SK-N-SH treated with all-trans-retinoic acid at 6 μM for 48 hours (cell line): ENCODE measurements at regions not wholly inside any gene's neighbourhood (a gene's known extent, or its start where the extent isn't known, plus 50 kb on each side); places are given as distances from the start of the nearest gene placed in this dataset.

Experiments
- ATAC-seq: fragments of 200-7000 bp; cut with Tn5 transposase; 3 replicates; pipeline ENCODE4 v1.9.1; 2020; ENCODE audit warnings: mild to moderate bottlenecking, moderate library complexity
- ARNTL ChIP-seq: fragments of 450-650 bp; formaldehyde crosslinking; IDR thresholded peaks from 2 replicates; pipeline ENCODE4 v1.5.0; 2020; ENCODE audit warnings: low read depth, mild to moderate bottlenecking, moderate library complexity, borderline replicate concordance
- BACH2 ChIP-seq: fragments of 250-450 bp; sonication (Bioruptor Pico); IDR thresholded peaks from 2 replicates; pipeline ENCODE4 v1.9.0; 2021; ENCODE audit warnings: mild to moderate bottlenecking, borderline replicate concordance
- CSDC2 ChIP-seq: fragments of 250-450 bp; sonication (Bioruptor Pico); IDR thresholded peaks from 2 replicates; pipeline ENCODE4 v1.5.0; 2020; ENCODE audit warnings: mild to moderate bottlenecking, moderate library complexity
- ESRRG ChIP-seq: fragments of 250-450 bp; sonication (Bioruptor Pico); IDR thresholded peaks from 2 replicates; pipeline ENCODE4 v1.6.1; 2021; ENCODE audit warnings: mild to moderate bottlenecking
- GLIS3 ChIP-seq: fragments of 250-450 bp; sonication (Bioruptor Pico); IDR thresholded peaks from 2 replicates; pipeline ENCODE4 v1.5.0; 2020; ENCODE audit warnings: mild to moderate bottlenecking, moderate library complexity
- ISL1 ChIP-seq: fragments of 250-450 bp; sonication (Bioruptor Pico); IDR thresholded peaks from 2 replicates; pipeline ENCODE4 v2.1.2; 2022; ENCODE audit warnings: mild to moderate bottlenecking, moderate library complexity
- OSR1 ChIP-seq: fragments of 250-450 bp; sonication (Bioruptor Pico); IDR thresholded peaks from 2 replicates; pipeline ENCODE4 v1.8.0; 2022; ENCODE audit warnings: moderate library complexity, mild to moderate bottlenecking, inconsistent platforms
- POU6F1 ChIP-seq: fragments of 250-450 bp; sonication (Bioruptor Pico); IDR thresholded peaks from 2 replicates; pipeline ENCODE4 v1.8.0; 2021; ENCODE audit warnings: low read depth, mild to moderate bottlenecking, moderate library complexity, borderline replicate concordance
- PPARA ChIP-seq: fragments of 250-450 bp; sonication (Bioruptor Pico); IDR thresholded peaks from 2 replicates; pipeline ENCODE4 v1.5.0; 2020; ENCODE audit warnings: mild to moderate bottlenecking, borderline replicate concordance
- RARB ChIP-seq: fragments of 250-450 bp; sonication (Bioruptor Pico); IDR thresholded peaks from 2 replicates; pipeline ENCODE4 v1.8.0; 2021; ENCODE audit warnings: mild to moderate bottlenecking, moderate library complexity
- SNAI2 ChIP-seq: fragments of 250-450 bp; sonication (Bioruptor Pico); IDR thresholded peaks from 2 replicates; pipeline ENCODE4 v1.5.0; 2020; ENCODE audit warnings: mild to moderate bottlenecking, moderate library complexity
- TCF4 ChIP-seq: fragments of 250-450 bp; sonication (Bioruptor Pico); IDR thresholded peaks from 2 replicates; pipeline ENCODE4 v1.8.0; 2021; ENCODE audit warnings: mild to moderate bottlenecking, moderate library complexity, borderline replicate concordance
- TOX ChIP-seq: fragments of 250-450 bp; sonication (Bioruptor Pico); IDR thresholded peaks from 2 replicates; pipeline ENCODE4 v1.8.0; 2021; ENCODE audit warnings: mild to moderate bottlenecking, moderate library complexity, borderline replicate concordance
- ZC3H10 ChIP-seq: fragments of 250-450 bp; sonication (Bioruptor Pico); IDR thresholded peaks from 2 replicates; pipeline ENCODE4 v1.5.1; 2021; ENCODE audit warnings: mild to moderate bottlenecking, moderate library complexity
- ZFP30 ChIP-seq: fragments of 450-650 bp; formaldehyde crosslinking; IDR thresholded peaks from 2 replicates; pipeline ENCODE4 v1.5.0; 2022; ENCODE audit warnings: mild to moderate bottlenecking, moderate library complexity
- ZNF565 ChIP-seq: fragments of 450-650 bp; formaldehyde crosslinking; conservative IDR thresholded peaks from 2 replicates; pipeline ENCODE4 v1.5.0; 2020; ENCODE audit warnings: low read depth, mild to moderate bottlenecking, moderate library complexity
- ZNF8 ChIP-seq: fragments of 450-650 bp; formaldehyde crosslinking; IDR thresholded peaks from 2 replicates; pipeline ENCODE4 v1.5.0; 2020; ENCODE audit warnings: mild to moderate bottlenecking, moderate library complexity
- TF ChIP-seq, protein P1 (sequence below): fragments of 250-450 bp; sonication (Bioruptor Pico); IDR thresholded peaks from 2 replicates; pipeline ENCODE4 v1.5.0; 2020; ENCODE audit warnings: mild to moderate bottlenecking, moderate library complexity
- TF ChIP-seq, protein P2 (sequence below): fragments of 250-450 bp; sonication (Bioruptor Pico); IDR thresholded peaks from 2 replicates; pipeline ENCODE4 v1.5.1; 2021; ENCODE audit warnings: mild to moderate bottlenecking, moderate library complexity
- TF ChIP-seq, protein P3 (sequence below): fragments of 250-450 bp; sonication (Bioruptor Pico); IDR thresholded peaks from 2 replicates; pipeline ENCODE4 v1.8.0; 2020; ENCODE audit warnings: mild to moderate bottlenecking, moderate library complexity, borderline replicate concordance

DNA sequence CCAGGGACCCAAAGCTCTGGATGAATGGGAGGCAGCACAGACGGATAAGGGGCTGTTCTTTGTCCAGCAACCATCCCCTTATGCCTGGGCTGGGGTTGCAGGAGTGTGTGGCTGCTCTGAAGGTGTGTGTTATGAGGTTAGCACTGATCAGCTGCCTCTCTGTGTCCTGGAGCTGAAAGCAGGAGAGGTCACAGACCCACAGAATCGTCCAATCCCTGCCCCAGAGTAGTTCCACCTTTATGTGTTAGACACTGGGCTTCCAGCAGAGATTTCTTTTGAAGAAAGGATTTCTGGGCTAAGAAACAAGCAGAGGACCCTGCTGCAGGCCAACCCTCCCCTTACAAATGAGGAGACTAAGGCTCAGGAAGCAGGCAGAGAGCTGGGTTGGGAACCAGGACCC lies 62.4 kb downstream of the ARL6IP4 start:
- ATAC-seq = no peak
- TF ChIP-seq ISL1 (CRISPR knock-in tag) (no peak), PPARA (no peak), BACH2 (CRISPR knock-in tag) (no peak), ARNTL (CRISPR knock-in tag) (no peak), POU6F1 (CRISPR knock-in tag) (no peak), CSDC2 (CRISPR knock-in tag) (no peak), ESRRG (CRISPR knock-in tag) (no peak), TCF4 (CRISPR knock-in tag) (no peak), ZNF565 (CRISPR knock-in tag) (no peak), ZFP30 (CRISPR knock-in tag) (no peak), RARB (no peak), SNAI2 (CRISPR knock-in tag) (no peak), TOX (CRISPR knock-in tag) (no peak), ZC3H10 (CRISPR knock-in tag) (no peak), ZNF8 (CRISPR knock-in tag) (no peak)
- TF ChIP-seq, protein P1, sequence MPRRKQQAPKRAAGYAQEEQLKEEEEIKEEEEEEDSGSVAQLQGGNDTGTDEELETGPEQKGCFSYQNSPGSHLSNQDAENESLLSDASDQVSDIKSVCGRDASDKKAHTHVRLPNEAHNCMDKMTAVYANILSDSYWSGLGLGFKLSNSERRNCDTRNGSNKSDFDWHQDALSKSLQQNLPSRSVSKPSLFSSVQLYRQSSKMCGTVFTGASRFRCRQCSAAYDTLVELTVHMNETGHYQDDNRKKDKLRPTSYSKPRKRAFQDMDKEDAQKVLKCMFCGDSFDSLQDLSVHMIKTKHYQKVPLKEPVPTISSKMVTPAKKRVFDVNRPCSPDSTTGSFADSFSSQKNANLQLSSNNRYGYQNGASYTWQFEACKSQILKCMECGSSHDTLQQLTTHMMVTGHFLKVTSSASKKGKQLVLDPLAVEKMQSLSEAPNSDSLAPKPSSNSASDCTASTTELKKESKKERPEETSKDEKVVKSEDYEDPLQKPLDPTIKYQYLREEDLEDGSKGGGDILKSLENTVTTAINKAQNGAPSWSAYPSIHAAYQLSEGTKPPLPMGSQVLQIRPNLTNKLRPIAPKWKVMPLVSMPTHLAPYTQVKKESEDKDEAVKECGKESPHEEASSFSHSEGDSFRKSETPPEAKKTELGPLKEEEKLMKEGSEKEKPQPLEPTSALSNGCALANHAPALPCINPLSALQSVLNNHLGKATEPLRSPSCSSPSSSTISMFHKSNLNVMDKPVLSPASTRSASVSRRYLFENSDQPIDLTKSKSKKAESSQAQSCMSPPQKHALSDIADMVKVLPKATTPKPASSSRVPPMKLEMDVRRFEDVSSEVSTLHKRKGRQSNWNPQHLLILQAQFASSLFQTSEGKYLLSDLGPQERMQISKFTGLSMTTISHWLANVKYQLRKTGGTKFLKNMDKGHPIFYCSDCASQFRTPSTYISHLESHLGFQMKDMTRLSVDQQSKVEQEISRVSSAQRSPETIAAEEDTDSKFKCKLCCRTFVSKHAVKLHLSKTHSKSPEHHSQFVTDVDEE = no peak
- TF ChIP-seq, protein P2, sequence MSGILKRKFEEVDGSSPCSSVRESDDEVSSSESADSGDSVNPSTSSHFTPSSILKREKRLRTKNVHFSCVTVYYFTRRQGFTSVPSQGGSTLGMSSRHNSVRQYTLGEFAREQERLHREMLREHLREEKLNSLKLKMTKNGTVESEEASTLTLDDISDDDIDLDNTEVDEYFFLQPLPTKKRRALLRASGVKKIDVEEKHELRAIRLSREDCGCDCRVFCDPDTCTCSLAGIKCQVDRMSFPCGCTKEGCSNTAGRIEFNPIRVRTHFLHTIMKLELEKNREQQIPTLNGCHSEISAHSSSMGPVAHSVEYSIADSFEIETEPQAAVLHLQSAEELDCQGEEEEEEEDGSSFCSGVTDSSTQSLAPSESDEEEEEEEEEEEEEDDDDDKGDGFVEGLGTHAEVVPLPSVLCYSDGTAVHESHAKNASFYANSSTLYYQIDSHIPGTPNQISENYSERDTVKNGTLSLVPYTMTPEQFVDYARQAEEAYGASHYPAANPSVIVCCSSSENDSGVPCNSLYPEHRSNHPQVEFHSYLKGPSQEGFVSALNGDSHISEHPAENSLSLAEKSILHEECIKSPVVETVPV (CRISPR knock-in tag) = no peak

- TF ChIP-seq ISL1 (CRISPR knock-in tag) = no peak
- TF ChIP-seq, protein P2 (CRISPR knock-in tag) = no peak
- TF ChIP-seq, protein P3, sequence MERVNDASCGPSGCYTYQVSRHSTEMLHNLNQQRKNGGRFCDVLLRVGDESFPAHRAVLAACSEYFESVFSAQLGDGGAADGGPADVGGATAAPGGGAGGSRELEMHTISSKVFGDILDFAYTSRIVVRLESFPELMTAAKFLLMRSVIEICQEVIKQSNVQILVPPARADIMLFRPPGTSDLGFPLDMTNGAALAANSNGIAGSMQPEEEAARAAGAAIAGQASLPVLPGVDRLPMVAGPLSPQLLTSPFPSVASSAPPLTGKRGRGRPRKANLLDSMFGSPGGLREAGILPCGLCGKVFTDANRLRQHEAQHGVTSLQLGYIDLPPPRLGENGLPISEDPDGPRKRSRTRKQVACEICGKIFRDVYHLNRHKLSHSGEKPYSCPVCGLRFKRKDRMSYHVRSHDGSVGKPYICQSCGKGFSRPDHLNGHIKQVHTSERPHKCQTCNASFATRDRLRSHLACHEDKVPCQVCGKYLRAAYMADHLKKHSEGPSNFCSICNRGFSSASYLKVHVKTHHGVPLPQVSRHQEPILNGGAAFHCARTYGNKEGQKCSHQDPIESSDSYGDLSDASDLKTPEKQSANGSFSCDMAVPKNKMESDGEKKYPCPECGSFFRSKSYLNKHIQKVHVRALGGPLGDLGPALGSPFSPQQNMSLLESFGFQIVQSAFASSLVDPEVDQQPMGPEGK = no peak
- TF ChIP-seq ZNF8 (CRISPR knock-in tag) = no peak
- no peak for TF ChIP-seq ZC3H10 (CRISPR knock-in tag)
- no peak for TF ChIP-seq SNAI2 (CRISPR knock-in tag)
- TF ChIP-seq TCF4 (CRISPR knock-in tag) = no peak
- TF ChIP-seq, protein P1 = no peak
- TF ChIP-seq RARB = no peak
- no peak for TF ChIP-seq GLIS3 (CRISPR knock-in tag)
- TF ChIP-seq TOX (CRISPR knock-in tag) = no peak
- no peak for TF ChIP-seq OSR1
- no peak for ATAC-seq
Observed at GRCh38 chr12:123041811-123042655, 61.6 kb downstream of the ARL6IP4 start.
